ENCODE measurements at regions not wholly inside any gene's neighbourhood (a gene's known extent, or its start where the extent isn't known, plus 50 kb on each side); places are given as distances from the start of the nearest gene placed in this dataset.
"Not testable (repeated sequence)": the region's sequence is repeated elsewhere in the genome, so short reads cannot be mapped to it uniquely, and the experiment has no call there.

DNA sequence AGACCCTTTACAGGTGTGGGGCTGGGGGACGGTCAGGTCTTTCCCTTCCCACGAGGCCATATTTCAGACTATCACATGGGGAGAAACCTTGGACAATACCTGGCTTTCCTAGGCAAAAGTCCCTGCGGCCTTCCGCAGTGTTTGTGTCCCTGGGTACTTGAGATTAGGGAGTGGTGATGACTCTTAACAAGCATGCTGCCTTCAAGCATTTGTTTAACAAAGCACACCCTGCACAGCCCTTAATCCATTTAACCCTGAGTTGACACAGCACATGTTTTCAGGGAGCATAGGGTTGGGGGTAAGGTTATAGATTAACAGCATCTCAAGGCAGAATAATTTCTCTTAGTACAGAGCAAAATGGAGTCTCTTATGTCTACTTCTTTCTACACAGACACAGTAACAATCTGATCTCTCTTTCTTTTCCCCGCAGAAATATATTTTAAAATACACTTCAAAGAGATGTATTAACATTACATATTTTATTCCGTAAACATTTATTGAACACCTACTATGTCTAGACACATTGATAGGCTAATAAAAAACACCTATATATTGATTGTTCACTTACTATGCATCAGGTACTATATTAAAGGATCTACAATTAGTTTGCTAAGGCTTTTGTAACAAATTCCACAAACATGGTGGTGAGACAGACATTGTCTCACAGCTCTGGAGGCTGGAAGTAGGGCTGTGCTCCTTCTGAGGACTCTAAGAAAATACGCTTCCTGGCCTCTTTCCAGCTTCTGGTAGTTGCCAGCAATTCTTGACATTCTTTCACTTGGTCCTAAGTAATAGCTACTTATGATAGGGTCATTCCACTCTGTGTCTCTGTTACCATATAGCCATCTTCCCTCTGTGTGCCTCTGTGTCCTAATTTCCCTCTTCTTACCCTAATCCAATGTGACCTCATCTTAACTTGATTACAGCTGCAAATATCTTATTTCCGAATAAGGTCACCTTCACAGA lies 118.4 kb downstream of the SPP2 start:
- not testable (repeated sequence) for TF ChIP-seq CTCF, POLR2A, POLR2AphosphoS5 (IDR thresholded peaks at IDR 0.05)

Data from prostate gland (tissue), 2 donors.